Stimulated activated CD4-positive, alpha-beta T cell treated with anti-CD3 and anti-CD28 coated beads, Interleukin-15, amount 100 ng/mL, for 48 hours (primary cell): ENCODE measurements at regions not wholly inside any gene's neighbourhood (a gene's known extent, or its start where the extent isn't known, plus 50 kb on each side); places are given as distances from the start of the nearest gene placed in this dataset.
"Not testable (repeated sequence)": the region's sequence is repeated elsewhere in the genome, so short reads cannot be mapped to it uniquely, and the experiment has no call there.

ENCODE experiments used
- DNase-seq, 2 donors: peaks; one replicate each; pipeline ENCODE4 v3.0.0-alpha.2; 2020; ENCODE audit warnings: low read depth in 2 of 2

GRCh38 chr11:23942117-23942815 is 554.6 kb upstream of the LUZP2 start:
- DNase-seq = not testable (repeated sequence)

- DNase-seq = no peak
Observed at GRCh38 chr11:23944923-23945322, 551.9 kb upstream of the LUZP2 start.

GRCh38 chr11:23947883-23948282 is 549.0 kb upstream of the LUZP2 start:
- no peak for DNase-seq

- no peak for DNase-seq
Observed at GRCh38 chr11:23948851-23949250, 548.0 kb upstream of the LUZP2 start.

GRCh38 chr11:23953951-23954710 is 542.7 kb upstream of the LUZP2 start:
- no peak for DNase-seq

- no peak for DNase-seq
Observed at GRCh38 chr11:23954730-23955129, 542.1 kb upstream of the LUZP2 start.

GRCh38 chr11:23956586-23956985 is 540.3 kb upstream of the LUZP2 start:
- no peak for DNase-seq

- no peak for DNase-seq
Observed at GRCh38 chr11:23957314-23957713, 539.5 kb upstream of the LUZP2 start.

- DNase-seq = no peak
Observed at GRCh38 chr11:23959462-23959861, 537.4 kb upstream of the LUZP2 start.

- DNase-seq = no peak
Observed at GRCh38 chr11:23961503-23962338, 535.1 kb upstream of the LUZP2 start.

GRCh38 chr11:23973244-23973643 is 523.6 kb upstream of the LUZP2 start:
- no peak for DNase-seq

GRCh38 chr11:23974051-23974450 is 522.8 kb upstream of the LUZP2 start:
- DNase-seq = no peak

GRCh38 chr11:23974601-23975000 is 522.3 kb upstream of the LUZP2 start:
- no peak for DNase-seq

GRCh38 chr11:23976426-23976825 is 520.4 kb upstream of the LUZP2 start:
- DNase-seq = no peak

GRCh38 chr11:23976841-23977271 is 520.0 kb upstream of the LUZP2 start:
- DNase-seq = no peak

- DNase-seq = no peak
Observed at GRCh38 chr11:23988381-23989006, 508.4 kb upstream of the LUZP2 start.

- no peak for DNase-seq
Observed at GRCh38 chr11:23990346-23991164, 506.3 kb upstream of the LUZP2 start.

GRCh38 chr11:23991165-23991539 is 505.7 kb upstream of the LUZP2 start:
- DNase-seq = no peak

GRCh38 chr11:23995891-23996290 is 501.0 kb upstream of the LUZP2 start:
- no peak for DNase-seq

- no peak for DNase-seq
Observed at GRCh38 chr11:23997356-23997755, 499.5 kb upstream of the LUZP2 start.

- no peak for DNase-seq
Observed at GRCh38 chr11:24005202-24005876, 491.5 kb upstream of the LUZP2 start.
